Psoas muscle (tissue), 7 donors: ENCODE measurements at regions not wholly inside any gene's neighbourhood (a gene's known extent, or its start where the extent isn't known, plus 50 kb on each side); places are given as distances from the start of the nearest gene placed in this dataset.

Source experiments
- ATAC-seq, 4 donors: fragments of 200-7000 bp; cut with Tn5 transposase; one replicate each; pipeline ENCODE4 v1.9.1; 2020; ENCODE audit warnings: moderate library complexity in 3 of 4, mild to moderate bottlenecking in 2 of 4
- DNase-seq, 2 donors: peaks; one replicate each; pipeline ENCODE4 v3.0.0-alpha.2; 2020
- H3K27ac ChIP-seq: fragments of 200-600 bp; one replicate; pipeline ENCODE4 v1.8.0; 2022
- H3K27me3 ChIP-seq, 3 donors: fragments of 200-600 bp in 1 of 3; one replicate each; pipeline versions ENCODE4 v1.6.1 to v1.8.0; 2013 to 2022; ENCODE audit warnings: low read length in 2 of 3, mild to moderate bottlenecking in 2 of 3, moderate library complexity in 1 of 3; ENCODE audit not compliant: insufficient read depth in 3 of 3
- H3K36me3 ChIP-seq, 2 donors: fragments of 200-600 bp in 1 of 2; one replicate each; pipeline versions ENCODE4 v1.6.1 to v1.8.0; 2013 to 2022; ENCODE audit warnings: low read depth in 1 of 2, mild to moderate bottlenecking in 1 of 2, moderate library complexity in 1 of 2; ENCODE audit not compliant: insufficient read depth in 1 of 2
- H3K4me1 ChIP-seq: fragments of 200-600 bp; one replicate; pipeline ENCODE4 v1.8.0; 2022
- H3K4me3 ChIP-seq: fragments of 200-600 bp; one replicate; pipeline ENCODE4 v1.8.0; 2022; ENCODE audit warnings: mild to moderate bottlenecking
- H3K9me3 ChIP-seq: fragments of 200-600 bp; one replicate; pipeline ENCODE4 v1.8.0; 2022
- WGBS, 3 donors: extraction: QIAGEN DNeasy Blood & Tissue Kit; methylation state at CpG; one replicate each; pipeline versions ENCODE4 v1.1.6 to v1.1.7; 2013; 5-methylcytosine and 5-hydroxymethylcytosine counted together
- intact Hi-C, 2 donors: fragments of 100-400 bp; cut with DNase I; formaldehyde crosslinking; loops; one replicate each; pipeline versions ENCODE4 v1.11.0 to v1.14.2; 2022
- TF ChIP-seq, protein P1 (sequence below): fragments of 200-600 bp; IDR thresholded peaks from one replicate; pipeline ENCODE4 v1.8.0; 2022; ENCODE audit warnings: antibody characterized with exemption
- donor health status: healthy with polysubstance abuse.
- donor health status: DM: no; HTN: no; CAD: no; lungs with moderate emphysema.
- donor health status: Bipolar disorder and iron deficiency.
- donor health status: healthy.
- donor health status: DM: yes; HTN: yes; CAD: no.
- donor health status: DM: no; HTN: no; CAD: no.
- donor health status: DM: yes; HTN: yes; CAD: no.

DNA sequence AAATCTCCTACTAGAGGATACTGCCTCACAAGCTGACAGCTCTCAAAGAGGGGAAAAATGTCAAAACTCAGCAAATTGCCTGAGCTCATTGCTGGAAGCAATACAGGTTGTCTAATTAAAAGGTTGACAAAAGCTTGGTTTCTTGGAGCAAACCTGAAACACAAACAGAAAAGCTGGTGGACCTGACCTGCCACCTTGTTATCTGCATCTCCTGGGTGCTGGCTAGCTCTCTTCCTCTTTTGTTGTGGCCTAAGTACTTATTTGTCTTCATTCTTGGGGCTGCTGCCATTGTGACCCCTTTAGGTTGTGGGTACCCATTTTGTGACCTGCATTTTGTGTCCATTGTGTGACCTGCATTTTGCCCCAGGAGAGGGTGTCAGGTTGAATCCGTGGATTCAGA, 184.5 kb downstream of the KIT start:
- intact Hi-C loops, result no loop called here
- WGBS, 3 donors, result 96 to 100% (median 97%) methylated on average over 1 of the region's 1 CpG

DNA sequence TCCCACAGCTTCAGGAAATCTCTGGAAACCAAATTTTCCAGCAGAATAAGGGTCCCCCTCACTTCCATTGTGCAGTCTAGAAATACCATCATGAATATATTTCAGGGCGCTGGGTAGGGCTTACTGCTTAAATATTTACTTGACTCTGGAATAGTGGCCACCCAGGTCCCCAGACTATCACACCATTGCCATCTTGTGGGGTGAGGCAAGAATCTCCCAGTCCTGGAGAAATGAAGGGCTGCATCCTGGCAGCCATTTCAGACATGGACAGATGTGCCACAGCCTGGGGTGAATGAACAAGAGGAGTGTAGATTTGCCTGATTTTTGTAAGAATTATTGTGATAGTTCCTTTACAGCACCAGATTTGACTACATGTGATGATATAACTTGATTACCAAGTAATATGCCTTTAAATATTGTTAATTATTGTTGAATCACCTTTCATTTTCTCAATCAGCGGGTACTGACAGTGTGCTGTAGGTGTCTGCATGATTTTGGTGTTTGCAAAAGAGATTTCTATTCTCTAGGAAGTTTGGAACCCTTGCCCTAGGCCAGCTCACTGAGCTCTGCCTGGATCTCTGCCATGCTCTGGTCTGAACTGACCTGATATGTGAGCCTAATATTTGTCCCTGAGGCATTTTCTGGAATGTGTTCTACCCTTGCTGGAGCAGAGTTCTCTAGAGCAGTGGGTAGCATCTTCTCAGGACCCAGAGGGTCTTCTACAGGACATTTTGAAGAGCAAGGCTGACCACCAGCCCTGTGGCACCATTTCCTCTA, 183.4 kb downstream of the KIT start:
- no peak for DNase-seq
- ATAC-seq, result no peak
- WGBS, 3 donors, result 60 to 73% (median 70%) methylated on average over 2 of the region's 2 CpGs

More for the DNA sequence above, 184.5 kb downstream of the KIT start:
- Histone ChIP-seq H3K4me1 (no peaks in the 10 kb centered on the region), H3K27me3 (no peaks in the 10 kb centered on the region), H3K36me3 (no peaks in the 10 kb centered on the region), H3K27ac (no peak overlapping the region), H3K4me3 (no peak overlapping the region), H3K9me3 (no peaks in the 10 kb centered on the region)
- TF ChIP-seq, protein P1, sequence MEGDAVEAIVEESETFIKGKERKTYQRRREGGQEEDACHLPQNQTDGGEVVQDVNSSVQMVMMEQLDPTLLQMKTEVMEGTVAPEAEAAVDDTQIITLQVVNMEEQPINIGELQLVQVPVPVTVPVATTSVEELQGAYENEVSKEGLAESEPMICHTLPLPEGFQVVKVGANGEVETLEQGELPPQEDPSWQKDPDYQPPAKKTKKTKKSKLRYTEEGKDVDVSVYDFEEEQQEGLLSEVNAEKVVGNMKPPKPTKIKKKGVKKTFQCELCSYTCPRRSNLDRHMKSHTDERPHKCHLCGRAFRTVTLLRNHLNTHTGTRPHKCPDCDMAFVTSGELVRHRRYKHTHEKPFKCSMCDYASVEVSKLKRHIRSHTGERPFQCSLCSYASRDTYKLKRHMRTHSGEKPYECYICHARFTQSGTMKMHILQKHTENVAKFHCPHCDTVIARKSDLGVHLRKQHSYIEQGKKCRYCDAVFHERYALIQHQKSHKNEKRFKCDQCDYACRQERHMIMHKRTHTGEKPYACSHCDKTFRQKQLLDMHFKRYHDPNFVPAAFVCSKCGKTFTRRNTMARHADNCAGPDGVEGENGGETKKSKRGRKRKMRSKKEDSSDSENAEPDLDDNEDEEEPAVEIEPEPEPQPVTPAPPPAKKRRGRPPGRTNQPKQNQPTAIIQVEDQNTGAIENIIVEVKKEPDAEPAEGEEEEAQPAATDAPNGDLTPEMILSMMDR, result no peak
- no peak for DNase-seq
- ATAC-seq, result no peak

DNA sequence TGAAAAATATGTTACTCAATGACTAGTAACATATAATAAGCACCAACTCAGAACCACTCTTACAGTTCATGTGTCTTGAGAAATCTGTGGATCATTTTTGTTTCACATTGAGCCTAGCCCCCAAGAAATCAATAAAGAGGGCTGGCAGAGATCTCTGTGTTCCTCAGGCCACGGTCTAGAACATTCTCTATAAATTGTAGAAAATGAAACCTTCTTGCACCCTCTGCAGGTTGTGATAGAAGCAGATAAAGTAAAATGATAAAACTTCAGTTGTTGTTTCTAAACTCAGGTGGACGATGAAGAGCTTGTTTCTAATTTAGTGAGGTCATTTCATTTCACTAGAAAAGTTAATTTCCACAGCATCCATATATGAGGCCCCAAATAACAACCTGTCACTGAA, 182.7 kb downstream of the KIT start:
- H3K36me3 ChIP-seq, result no peaks in the 10 kb centered on the region
- WGBS, 3 donors, result 55 to 77% (median 63%) methylated on average over 2 of the region's 2 CpGs
- H3K9me3 ChIP-seq, result no peaks in the 10 kb centered on the region
- no peaks in the 10 kb centered on the region for H3K4me1 ChIP-seq
- H3K4me3 ChIP-seq, result no peak overlapping the region
- ATAC-seq (no peak), DNase-seq (no peak)
- no peak overlapping the region for H3K27ac ChIP-seq
- intact Hi-C loops, result no loop called here
- H3K27me3 ChIP-seq, result no peaks in the 10 kb centered on the region
- TF ChIP-seq, protein P1, result no peak

More for the DNA sequence above, 183.4 kb downstream of the KIT start:
- no peaks in the 10 kb centered on the region for H3K36me3 ChIP-seq
- intact Hi-C loops, result no loop called here
- no peak overlapping the region for H3K27ac ChIP-seq
- no peak overlapping the region for H3K4me3 ChIP-seq
- TF ChIP-seq, protein P1, result no peak
- no peaks in the 10 kb centered on the region for H3K9me3 ChIP-seq
- no peaks in the 10 kb centered on the region for H3K4me1 ChIP-seq
- no peaks in the 10 kb centered on the region for H3K27me3 ChIP-seq

DNA sequence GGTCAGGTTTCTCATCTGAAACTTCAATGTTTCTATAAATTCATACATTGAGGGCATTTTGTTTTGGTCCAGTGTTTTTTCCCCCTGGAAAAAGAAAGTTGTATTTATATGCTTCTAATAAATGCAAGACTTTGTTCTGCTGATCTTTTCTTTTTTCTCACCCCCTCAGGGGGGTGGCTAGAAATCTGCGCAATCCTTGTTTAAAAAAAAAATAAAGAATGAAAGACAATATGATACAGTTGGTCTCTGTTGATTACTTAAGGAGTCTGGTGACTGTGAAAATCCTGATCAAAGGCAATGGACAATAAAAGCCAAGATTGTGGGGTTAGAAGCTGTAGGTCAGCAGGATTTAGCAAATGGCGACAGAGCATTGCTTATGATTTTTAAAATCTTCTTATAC, 180.5 kb downstream of the KIT start:
- H3K27me3 ChIP-seq, result no peaks in the 10 kb centered on the region
- no peaks in the 10 kb centered on the region for H3K9me3 ChIP-seq
- DNase-seq, result no peak
- H3K27ac ChIP-seq, result no peak overlapping the region
- H3K36me3 ChIP-seq, result no peaks in the 10 kb centered on the region
- TF ChIP-seq, protein P1, result no peak
- intact Hi-C loops, result no loop called here
- H3K4me3 ChIP-seq, result no peak overlapping the region
- no peaks in the 10 kb centered on the region for H3K4me1 ChIP-seq
- 97 to 98% (median 98%) methylated on average over 2 of the region's 2 CpGs for WGBS, 3 donors
- ATAC-seq, result no peak
